Spleen (tissue), 7 donors: ENCODE measurements at regions not wholly inside any gene's neighbourhood (a gene's known extent, or its start where the extent isn't known, plus 50 kb on each side); places are given as distances from the start of the nearest gene placed in this dataset.

ENCODE experiments used
- POLR2A ChIP-seq, 3 donors: fragments of 450-650 bp; IDR thresholded peaks; one replicate each; pipeline ENCODE4 v1.5.1; 2017; ENCODE audit warnings: antibody characterized with exemption in 3 of 3, mild to moderate bottlenecking in 1 of 3
- TF ChIP-seq, protein P1 (sequence below), 11 experiments: fragments of 200-600 bp in 7 of 11; fragments of 450-650 bp in 4 of 11; sonication (generic) in 4 of 11; IDR thresholded peaks in 8 of 11; conservative IDR thresholded peaks in 3 of 11; 1 replicate in 7 of 11; 2 replicates in 4 of 11; pipeline versions ENCODE4 v1.4.0 to v1.8.0; 2016 to 2021; ENCODE audit warnings: antibody characterized with exemption in 11 of 11, inconsistent platforms in 4 of 11, mild to moderate bottlenecking in 1 of 11
- donor health status: DM: no; HTN: no; CAD: no; lungs with moderate emphysema.
- donor health status: DM: no; HTN: no; CAD: no.
- donor health status: DM: no; HTN: no; CAD: no.

GRCh38 chr6:54445207-54445606 lies 137.0 kb downstream of the TINAG start:
- TF ChIP-seq, protein P1, sequence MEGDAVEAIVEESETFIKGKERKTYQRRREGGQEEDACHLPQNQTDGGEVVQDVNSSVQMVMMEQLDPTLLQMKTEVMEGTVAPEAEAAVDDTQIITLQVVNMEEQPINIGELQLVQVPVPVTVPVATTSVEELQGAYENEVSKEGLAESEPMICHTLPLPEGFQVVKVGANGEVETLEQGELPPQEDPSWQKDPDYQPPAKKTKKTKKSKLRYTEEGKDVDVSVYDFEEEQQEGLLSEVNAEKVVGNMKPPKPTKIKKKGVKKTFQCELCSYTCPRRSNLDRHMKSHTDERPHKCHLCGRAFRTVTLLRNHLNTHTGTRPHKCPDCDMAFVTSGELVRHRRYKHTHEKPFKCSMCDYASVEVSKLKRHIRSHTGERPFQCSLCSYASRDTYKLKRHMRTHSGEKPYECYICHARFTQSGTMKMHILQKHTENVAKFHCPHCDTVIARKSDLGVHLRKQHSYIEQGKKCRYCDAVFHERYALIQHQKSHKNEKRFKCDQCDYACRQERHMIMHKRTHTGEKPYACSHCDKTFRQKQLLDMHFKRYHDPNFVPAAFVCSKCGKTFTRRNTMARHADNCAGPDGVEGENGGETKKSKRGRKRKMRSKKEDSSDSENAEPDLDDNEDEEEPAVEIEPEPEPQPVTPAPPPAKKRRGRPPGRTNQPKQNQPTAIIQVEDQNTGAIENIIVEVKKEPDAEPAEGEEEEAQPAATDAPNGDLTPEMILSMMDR (IDR thresholded peaks at IDR 0.05 in 8 of 11, conservative IDR thresholded peaks at IDR 0.05 in 3 of 11), result no peak
- no peak for TF ChIP-seq POLR2A (IDR thresholded peaks at IDR 0.05)
